Sigmoid colon (tissue), 4 donors: ENCODE measurements at regions not wholly inside any gene's neighbourhood (a gene's known extent, or its start where the extent isn't known, plus 50 kb on each side); places are given as distances from the start of the nearest gene placed in this dataset.

ENCODE experiments used
- CTCF ChIP-seq, 4 experiments: fragments of 450-650 bp in 3 of 4; fragments of 200-600 bp in 1 of 4; IDR thresholded peaks; one replicate each; pipeline ENCODE4 v1.5.1; 2016 to 2019; ENCODE audit warnings: antibody characterized with exemption in 4 of 4, mild to moderate bottlenecking in 3 of 4, moderate library complexity in 2 of 4
- POLR2A ChIP-seq, 2 donors: fragments of 450-650 bp; IDR thresholded peaks; one replicate each; pipeline ENCODE4 v1.6.1; 2016; ENCODE audit warnings: antibody characterized with exemption in 2 of 2, mild to moderate bottlenecking in 2 of 2, moderate library complexity in 2 of 2
- POLR2AphosphoS5 ChIP-seq, 4 donors: sonication (generic); formaldehyde crosslinking; IDR thresholded peaks; one replicate each; pipeline ENCODE4 v1.6.1; 2017; ENCODE audit warnings: antibody characterized with exemption in 4 of 4

- no peak for TF ChIP-seq CTCF (IDR thresholded peaks at IDR 0.05)
- no peak for TF ChIP-seq POLR2A (IDR thresholded peaks at IDR 0.05)
- TF ChIP-seq POLR2AphosphoS5 (IDR thresholded peaks at IDR 0.05): no peak
These were observed 284.2 kb upstream of the TMTC4 start for GRCh38 chr13:100958831-100959230.
